ENCODE measurements at regions not wholly inside any gene's neighbourhood (a gene's known extent, or its start where the extent isn't known, plus 50 kb on each side); places are given as distances from the start of the nearest gene placed in this dataset.
"Not testable (repeated sequence)": the region's sequence is repeated elsewhere in the genome, so short reads cannot be mapped to it uniquely, and the experiment has no call there.

DNA sequence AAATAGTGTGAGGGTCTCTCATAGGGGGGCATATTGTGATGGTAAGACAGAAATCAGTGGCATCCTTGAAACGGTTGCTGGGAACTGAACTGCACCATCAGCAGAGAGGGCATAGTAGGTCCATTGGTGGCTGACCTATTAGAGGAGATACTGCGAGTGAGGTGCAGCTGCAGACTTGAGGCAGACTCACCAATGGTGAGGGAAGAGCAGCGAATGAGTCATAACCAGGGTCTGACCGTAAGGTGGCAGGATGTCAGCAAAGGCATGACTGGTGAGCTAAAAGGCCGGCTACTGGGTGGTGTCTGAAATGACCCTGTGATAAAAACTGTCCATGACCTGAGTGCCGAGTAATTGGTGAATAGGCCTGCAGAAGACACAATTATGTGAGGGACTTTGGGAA lies 86.7 kb downstream of the TNFRSF13B start:
- H3K9me3 ChIP-seq (ENCODE audit: control insufficient read depth in 1 of 2, insufficient read depth in 1 of 2, low read depth in 1 of 2, low read length in 2 of 2); BruUV-seq (replicated peaks); H3K9ac ChIP-seq (ENCODE audit: low read length); H3K4me2 ChIP-seq (ENCODE audit: low read length); H4K20me1 ChIP-seq (ENCODE audit: insufficient read depth); H2AFZ ChIP-seq (ENCODE audit: low read depth, low read length, poor library complexity, severe bottlenecking); H3K4me3 ChIP-seq (replicated peaks in 1 of 2; ENCODE audit: low read depth in 1 of 2, low read length in 2 of 2); H3K79me2 ChIP-seq (ENCODE audit: insufficient read depth, low read length); CTCF ChIA-PET; H3K9me2 ChIP-seq (ENCODE audit: insufficient read depth); H3K36me3 ChIP-seq (ENCODE audit: control insufficient read depth in 1 of 2, insufficient read depth in 2 of 2, low read length in 2 of 2); POLR2A ChIA-PET; intact Hi-C loops (cut with micrococcal nuclease); H3K4me1 ChIP-seq (ENCODE audit: control insufficient read depth in 1 of 2, insufficient read depth in 2 of 2, low read length in 2 of 2); DNase-seq (ENCODE audit: low read depth, low spot score); H3K27me3 ChIP-seq (ENCODE audit: insufficient read depth, low read length); RAD21 ChIA-PET (ENCODE audit: low non-redundant PET in 1 of 2, low total read pairs in 2 of 2, uncharacterized antibody in 2 of 2, unreplicated experiment in 2 of 2); H3K27ac ChIP-seq (ENCODE audit: low read depth, low read length): not testable (repeated sequence)
- peak; percentile 70 for ATAC-seq

DNA sequence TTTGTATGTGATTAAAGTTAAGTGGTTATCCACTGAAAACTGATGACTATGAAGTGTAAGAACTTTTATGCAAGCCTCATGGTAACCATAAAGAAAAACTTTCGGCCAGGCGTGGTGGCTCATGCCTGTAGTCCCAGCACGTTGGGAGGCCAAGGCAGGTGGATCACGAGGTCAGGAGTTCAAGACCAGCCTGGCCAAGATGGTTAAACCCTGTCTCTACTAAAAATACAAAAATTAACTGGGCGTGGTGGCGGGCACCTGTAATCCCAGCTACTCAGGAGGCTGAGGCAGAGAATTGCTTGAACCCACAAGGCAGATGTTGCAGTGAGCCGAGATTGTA lies 89.0 kb downstream of the TNFRSF13B start:
- intact Hi-C loops (cut with micrococcal nuclease), result not testable (repeated sequence)

DNA sequence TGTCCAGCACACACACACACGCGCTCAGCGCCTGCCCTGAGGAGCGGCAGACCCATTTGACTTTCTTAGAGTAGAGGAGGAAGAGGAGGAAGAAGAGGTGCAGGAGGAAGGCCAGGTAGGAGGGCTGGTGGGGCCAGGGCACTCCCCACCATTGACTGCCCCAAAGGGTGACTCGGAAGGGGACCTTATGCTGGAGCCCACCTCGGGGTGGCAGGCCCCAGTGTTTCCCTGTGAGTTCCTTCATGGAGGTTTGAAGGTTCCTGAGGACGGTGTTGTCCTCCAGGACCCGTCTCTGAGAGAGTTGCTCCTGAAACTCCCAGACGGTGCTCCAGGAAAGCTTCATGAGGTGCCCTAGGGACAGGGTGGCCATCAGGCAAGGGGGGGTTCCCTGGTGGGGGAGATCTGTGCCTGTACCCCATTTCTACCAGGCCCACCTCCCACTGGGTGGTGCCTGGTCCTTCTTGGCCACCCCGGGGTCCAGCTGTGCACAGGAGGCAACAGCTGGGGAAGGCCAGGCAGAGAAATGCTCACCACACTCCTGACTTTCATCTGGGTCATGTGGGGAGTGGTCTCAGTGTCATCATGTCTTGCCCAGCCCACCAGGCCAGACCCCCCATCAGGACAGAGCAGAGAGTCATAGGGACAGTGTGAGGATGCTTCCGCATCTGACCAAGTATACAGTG lies 89.5 kb downstream of the TNFRSF13B start:
- ChIA-PET CTCF (no interaction called here), RAD21 (ENCODE audit: low non-redundant PET in 1 of 2, low total read pairs in 2 of 2, uncharacterized antibody in 2 of 2, unreplicated experiment in 2 of 2) (no interaction called here), POLR2A (no interaction called here)
- H3K9me3 ChIP-seq (ENCODE audit: control insufficient read depth in 1 of 2, insufficient read depth in 1 of 2, low read depth in 1 of 2, low read length in 2 of 2), result no peaks in the 10 kb centered on the region
- no peaks in the 10 kb centered on the region for H3K79me2 ChIP-seq (ENCODE audit: insufficient read depth, low read length)
- H3K9ac ChIP-seq (ENCODE audit: low read length), result no peak overlapping the region
- no peaks in the 10 kb centered on the region for H3K36me3 ChIP-seq (ENCODE audit: control insufficient read depth in 1 of 2, insufficient read depth in 2 of 2, low read length in 2 of 2)
- no peak overlapping the region for H3K4me3 ChIP-seq (replicated peaks in 1 of 2; ENCODE audit: low read depth in 1 of 2, low read length in 2 of 2)
- H2AFZ ChIP-seq (ENCODE audit: low read depth, low read length, poor library complexity, severe bottlenecking), result no peak overlapping the region
- intact Hi-C loops (cut with micrococcal nuclease), result no loop called here
- no TSS peak for BruUV-seq (replicated peaks)
- H3K4me1 ChIP-seq (ENCODE audit: control insufficient read depth in 1 of 2, insufficient read depth in 2 of 2, low read length in 2 of 2), result no peaks in the 10 kb centered on the region
- H3K9me2 ChIP-seq (ENCODE audit: insufficient read depth), result no peaks in the 10 kb centered on the region
- DNase-seq (ENCODE audit: low read depth, low spot score), result no peak
- H3K27ac ChIP-seq (ENCODE audit: low read depth, low read length), result no peak overlapping the region
- no peaks in the 10 kb centered on the region for H3K27me3 ChIP-seq (ENCODE audit: insufficient read depth, low read length)
- no peak for ATAC-seq
- no peaks in the 10 kb centered on the region for H4K20me1 ChIP-seq (ENCODE audit: insufficient read depth)
- no peak overlapping the region for H3K4me2 ChIP-seq (ENCODE audit: low read length)
- TF ChIP-seq SIN3A (IDR thresholded peaks at IDR 0.05; ENCODE audit: low read depth) (no peak), TCF7L2 (IDR thresholded peaks at IDR 0.05; ENCODE audit: borderline replicate concordance, extremely low read depth, insufficient read depth, insufficient read length) (no peak), ELF1 (IDR thresholded peaks at IDR 0.05; ENCODE audit: borderline replicate concordance, low read depth) (no peak), FOSL1 (IDR thresholded peaks at IDR 0.05; ENCODE audit: low read depth) (no peak), EZH2 (IDR thresholded peaks at IDR 0.05) (no peak), EGR1 (IDR thresholded peaks at IDR 0.05; ENCODE audit: low read depth) (no peak), CEBPB (IDR thresholded peaks at IDR 0.05; ENCODE audit: low read depth) (no peak), JUND (IDR thresholded peaks at IDR 0.05) (no peak), YY1 (IDR thresholded peaks at IDR 0.05; ENCODE audit: extremely low read depth, insufficient replicate concordance, low read depth, low read length) (no peak), RAD21 (IDR thresholded peaks at IDR 0.05; ENCODE audit: low read depth) (no peak), POLR2A (IDR thresholded peaks at IDR 0.05; ENCODE audit: borderline replicate concordance, extremely low read depth, insufficient read depth, insufficient read length) (no peak), SP1 (IDR thresholded peaks at IDR 0.05; ENCODE audit: low read depth) (no peak), SRF (IDR thresholded peaks at IDR 0.05; ENCODE audit: low read depth) (no peak)
- TF ChIP-seq, protein P1, sequence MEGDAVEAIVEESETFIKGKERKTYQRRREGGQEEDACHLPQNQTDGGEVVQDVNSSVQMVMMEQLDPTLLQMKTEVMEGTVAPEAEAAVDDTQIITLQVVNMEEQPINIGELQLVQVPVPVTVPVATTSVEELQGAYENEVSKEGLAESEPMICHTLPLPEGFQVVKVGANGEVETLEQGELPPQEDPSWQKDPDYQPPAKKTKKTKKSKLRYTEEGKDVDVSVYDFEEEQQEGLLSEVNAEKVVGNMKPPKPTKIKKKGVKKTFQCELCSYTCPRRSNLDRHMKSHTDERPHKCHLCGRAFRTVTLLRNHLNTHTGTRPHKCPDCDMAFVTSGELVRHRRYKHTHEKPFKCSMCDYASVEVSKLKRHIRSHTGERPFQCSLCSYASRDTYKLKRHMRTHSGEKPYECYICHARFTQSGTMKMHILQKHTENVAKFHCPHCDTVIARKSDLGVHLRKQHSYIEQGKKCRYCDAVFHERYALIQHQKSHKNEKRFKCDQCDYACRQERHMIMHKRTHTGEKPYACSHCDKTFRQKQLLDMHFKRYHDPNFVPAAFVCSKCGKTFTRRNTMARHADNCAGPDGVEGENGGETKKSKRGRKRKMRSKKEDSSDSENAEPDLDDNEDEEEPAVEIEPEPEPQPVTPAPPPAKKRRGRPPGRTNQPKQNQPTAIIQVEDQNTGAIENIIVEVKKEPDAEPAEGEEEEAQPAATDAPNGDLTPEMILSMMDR (IDR thresholded peaks at IDR 0.05 in 2 of 3, conservative IDR thresholded peaks at IDR 0.05 in 1 of 3; ENCODE audit: borderline replicate concordance in 1 of 3, insufficient read depth in 1 of 3, low read depth in 2 of 3, low read length in 2 of 3), result no peak
- TF ChIP-seq, protein P2, sequence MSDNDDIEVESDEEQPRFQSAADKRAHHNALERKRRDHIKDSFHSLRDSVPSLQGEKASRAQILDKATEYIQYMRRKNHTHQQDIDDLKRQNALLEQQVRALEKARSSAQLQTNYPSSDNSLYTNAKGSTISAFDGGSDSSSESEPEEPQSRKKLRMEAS (IDR thresholded peaks at IDR 0.05), result no peak

More for the DNA sequence above, 89.0 kb downstream of the TNFRSF13B start:
- H3K27me3 ChIP-seq (ENCODE audit: insufficient read depth, low read length); ATAC-seq; H3K4me1 ChIP-seq (ENCODE audit: control insufficient read depth in 1 of 2, insufficient read depth in 2 of 2, low read length in 2 of 2); H3K9me3 ChIP-seq (ENCODE audit: control insufficient read depth in 1 of 2, insufficient read depth in 1 of 2, low read depth in 1 of 2, low read length in 2 of 2); H4K20me1 ChIP-seq (ENCODE audit: insufficient read depth); H3K79me2 ChIP-seq (ENCODE audit: insufficient read depth, low read length); H3K9ac ChIP-seq (ENCODE audit: low read length); RAD21 ChIA-PET (ENCODE audit: low non-redundant PET in 1 of 2, low total read pairs in 2 of 2, uncharacterized antibody in 2 of 2, unreplicated experiment in 2 of 2); H3K27ac ChIP-seq (ENCODE audit: low read depth, low read length); CTCF ChIA-PET; DNase-seq (ENCODE audit: low read depth, low spot score); BruUV-seq (replicated peaks); H3K36me3 ChIP-seq (ENCODE audit: control insufficient read depth in 1 of 2, insufficient read depth in 2 of 2, low read length in 2 of 2); H3K4me3 ChIP-seq (replicated peaks in 1 of 2; ENCODE audit: low read depth in 1 of 2, low read length in 2 of 2); H3K4me2 ChIP-seq (ENCODE audit: low read length); POLR2A ChIA-PET; H3K9me2 ChIP-seq (ENCODE audit: insufficient read depth); H2AFZ ChIP-seq (ENCODE audit: low read depth, low read length, poor library complexity, severe bottlenecking): not testable (repeated sequence)

Data from HCT116 (cell line).